ENCODE measurements at regions not wholly inside any gene's neighbourhood (a gene's known extent, or its start where the extent isn't known, plus 50 kb on each side); places are given as distances from the start of the nearest gene placed in this dataset.

DNA sequence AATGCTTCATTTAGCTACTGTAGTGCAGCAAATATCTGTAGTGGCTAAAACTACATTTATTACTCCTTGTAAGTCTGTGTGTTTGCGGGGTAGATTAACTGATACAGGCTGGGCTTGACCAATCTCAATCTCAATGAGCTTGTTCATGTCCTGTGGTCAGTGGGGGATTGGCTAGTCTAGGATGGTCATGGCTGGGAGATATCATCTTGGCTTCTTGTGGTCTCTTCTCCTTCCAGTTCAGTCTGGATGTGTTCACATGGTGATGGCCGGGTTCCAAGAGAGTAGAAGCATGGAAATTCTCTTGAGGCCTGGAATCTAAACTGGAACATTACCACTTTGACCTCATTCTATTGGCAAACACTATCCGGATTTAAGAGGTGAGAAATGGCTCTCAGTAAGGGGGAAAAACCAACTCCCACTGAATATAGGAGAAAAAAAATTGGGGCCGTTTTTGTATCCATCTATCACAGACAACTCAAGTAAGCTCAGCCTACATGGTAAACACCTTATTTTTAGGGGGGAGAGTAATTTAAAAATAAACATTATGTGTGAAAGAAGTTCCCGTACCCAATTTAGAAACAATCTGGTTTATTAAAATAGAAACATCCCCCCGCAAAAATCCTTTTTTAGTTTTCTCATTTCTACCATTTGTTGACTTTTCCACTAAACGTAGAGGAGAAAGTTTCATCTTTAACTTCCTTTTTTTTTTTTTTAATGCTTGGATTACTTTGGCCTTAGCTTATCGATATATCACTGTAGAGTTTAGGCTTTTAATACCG lies 284.9 kb upstream of the TBC1D5 start:
- DNase-seq: no peak

DNA sequence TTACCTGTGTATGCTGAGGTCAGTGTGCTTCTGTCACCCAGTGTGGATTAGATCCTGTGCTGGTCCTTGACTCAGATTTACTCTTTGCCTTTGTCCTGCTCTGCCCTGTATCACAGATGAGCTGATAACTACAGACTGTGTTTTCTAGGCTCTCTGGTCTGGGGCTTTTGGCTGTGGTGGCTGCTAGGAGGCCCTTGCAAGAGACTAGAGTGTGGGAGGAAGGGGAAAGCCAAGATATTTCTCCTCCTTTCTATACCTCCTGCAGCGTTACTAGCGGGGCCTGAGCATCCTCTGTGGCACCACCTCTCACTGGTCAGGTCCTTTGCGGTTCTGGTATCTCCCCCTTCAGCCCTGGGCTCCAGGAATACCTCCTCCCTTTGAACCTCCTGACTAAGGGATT lies 282.3 kb upstream of the TBC1D5 start:
- no peak for DNase-seq

DNA sequence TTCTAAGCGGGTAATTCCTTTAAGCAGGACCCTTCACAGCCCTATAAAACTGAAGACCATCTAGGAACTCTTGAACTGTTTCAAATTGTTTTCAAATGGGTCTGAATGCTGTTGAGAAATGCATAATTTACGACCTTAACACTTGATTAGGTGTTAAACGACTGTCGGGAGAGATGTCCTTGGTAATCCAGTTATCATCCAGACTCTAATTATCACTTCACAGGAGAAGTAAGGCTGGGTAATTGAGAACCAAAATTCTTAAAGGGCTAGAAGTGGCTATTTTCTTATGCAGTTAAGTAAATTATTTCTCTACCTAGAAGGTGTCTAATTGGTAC lies 276.7 kb upstream of the TBC1D5 start:
- DNase-seq: no peak

DNA sequence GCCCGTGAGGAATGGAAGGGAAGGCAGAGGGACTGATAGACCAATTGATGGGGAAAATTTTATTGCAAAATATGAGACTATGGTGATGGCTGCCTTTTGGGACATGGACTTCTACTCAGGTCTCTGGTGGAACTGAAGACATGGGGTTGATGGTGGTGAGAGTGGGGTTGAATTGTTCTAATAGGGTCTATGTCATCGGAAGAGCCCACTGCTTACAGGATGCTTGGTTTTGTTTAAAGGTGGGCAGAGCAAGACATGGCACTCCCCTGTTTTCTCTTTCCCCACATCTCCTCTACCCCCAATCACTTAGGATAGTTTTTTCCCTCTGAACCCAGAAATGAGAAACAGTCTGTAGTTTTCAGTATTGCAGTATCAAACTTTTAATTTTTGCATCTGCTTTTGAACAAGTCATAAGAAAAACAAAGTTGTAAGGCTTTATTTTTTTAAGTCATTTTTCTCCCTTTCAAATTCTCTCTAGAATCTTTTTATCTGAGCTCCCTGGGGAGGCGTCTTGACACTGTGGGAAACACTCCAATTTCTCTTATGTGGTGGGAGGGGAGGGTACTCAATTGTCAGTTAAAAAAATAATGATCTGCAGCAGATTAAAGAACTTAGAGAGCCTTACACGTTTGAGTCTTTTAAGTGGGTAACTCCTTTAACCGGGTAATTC lies 276.2 kb upstream of the TBC1D5 start:
- DNase-seq: no peak

- DNase-seq: no peak
Measured at GRCh38 chr3:18016366-18016765, 273.9 kb upstream of the TBC1D5 start.

DNA sequence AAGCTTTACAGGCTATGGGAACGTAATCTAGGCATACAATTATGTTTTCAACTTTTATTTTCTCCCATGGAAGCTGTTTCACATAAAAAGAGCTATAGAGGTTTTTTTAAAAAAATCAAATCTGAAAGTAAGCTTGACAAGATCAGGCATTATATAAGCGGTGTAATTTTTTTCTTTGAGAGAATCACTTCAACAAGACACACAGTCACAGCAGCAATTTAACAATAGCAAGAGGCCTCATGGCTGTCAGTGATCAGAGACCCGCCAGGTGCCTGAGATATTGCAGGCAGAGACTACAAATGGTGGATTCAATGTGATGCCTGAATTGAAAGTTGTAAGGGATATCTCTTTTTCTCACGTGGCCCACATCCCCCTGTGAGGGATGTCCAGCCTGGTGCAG lies 270.5 kb upstream of the TBC1D5 start:
- DNase-seq: no peak

- DNase-seq: no peak
Measured at GRCh38 chr3:18012436-18012835, 270.0 kb upstream of the TBC1D5 start.

DNA sequence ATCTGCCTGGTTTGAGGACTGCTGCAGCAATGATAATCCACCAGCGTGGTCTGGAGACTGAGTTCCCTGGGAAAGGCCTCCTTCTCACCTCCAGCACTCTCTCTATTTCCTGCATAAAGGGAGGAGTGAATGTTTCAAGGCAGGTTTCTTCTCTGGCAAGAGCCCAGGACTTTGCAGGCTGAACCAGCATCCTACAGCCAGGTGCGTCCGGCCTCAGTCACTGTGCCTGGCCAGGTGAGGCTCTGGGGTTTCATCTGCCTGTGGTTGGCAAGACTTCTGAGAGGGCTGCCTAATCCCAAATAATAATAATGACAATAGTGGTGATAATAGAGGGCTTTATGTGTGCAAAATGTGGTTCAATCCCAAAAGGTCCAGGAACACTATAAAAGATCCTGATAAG lies 269.0 kb upstream of the TBC1D5 start:
- no peak for DNase-seq

DNA sequence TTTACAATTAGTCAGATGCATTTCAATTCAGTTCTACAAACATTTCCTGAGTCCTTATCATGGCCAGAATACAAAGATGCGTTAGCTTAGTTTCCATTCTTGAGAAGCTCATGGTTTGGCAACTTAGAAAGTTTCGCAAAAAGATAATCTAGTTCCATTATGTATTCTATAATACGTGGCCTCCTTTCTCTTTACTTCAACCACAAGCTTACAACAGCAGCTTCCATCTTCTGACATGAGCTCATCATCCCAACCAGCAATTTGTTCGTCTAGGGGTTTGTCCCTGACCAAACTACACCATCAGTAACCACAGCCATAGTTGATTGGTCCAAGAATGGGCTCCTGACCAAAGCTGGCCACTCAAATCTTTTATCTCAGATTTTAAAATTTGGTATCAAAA lies 267.6 kb upstream of the TBC1D5 start:
- DNase-seq: no peak

GRCh38 chr3:18008706-18009368 lies 266.4 kb upstream of the TBC1D5 start:
- no peak for DNase-seq

GRCh38 chr3:18007980-18008379 lies 265.5 kb upstream of the TBC1D5 start:
- DNase-seq: no peak

DNA sequence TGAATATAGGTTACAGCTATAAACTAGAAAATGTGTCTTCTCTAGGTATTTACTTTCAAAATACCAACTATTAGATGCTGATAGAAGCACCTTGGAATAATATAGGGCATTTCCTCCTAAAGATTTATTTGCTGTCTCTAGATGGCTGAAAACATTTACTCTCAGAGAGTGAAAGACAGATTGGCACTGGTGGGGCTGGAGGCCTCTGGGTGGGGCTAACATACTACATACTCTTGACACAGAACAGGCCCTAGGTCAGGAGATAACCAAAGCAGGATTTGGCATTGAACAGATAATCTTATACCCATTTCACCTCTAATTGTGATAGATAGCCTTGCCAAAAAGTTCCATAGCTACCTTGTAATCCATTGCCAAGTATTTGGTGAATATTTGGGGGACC lies 253.3 kb upstream of the TBC1D5 start:
- no peak for DNase-seq

- DNase-seq: no peak
Measured at GRCh38 chr3:17994167-17994566, 251.7 kb upstream of the TBC1D5 start.

DNA sequence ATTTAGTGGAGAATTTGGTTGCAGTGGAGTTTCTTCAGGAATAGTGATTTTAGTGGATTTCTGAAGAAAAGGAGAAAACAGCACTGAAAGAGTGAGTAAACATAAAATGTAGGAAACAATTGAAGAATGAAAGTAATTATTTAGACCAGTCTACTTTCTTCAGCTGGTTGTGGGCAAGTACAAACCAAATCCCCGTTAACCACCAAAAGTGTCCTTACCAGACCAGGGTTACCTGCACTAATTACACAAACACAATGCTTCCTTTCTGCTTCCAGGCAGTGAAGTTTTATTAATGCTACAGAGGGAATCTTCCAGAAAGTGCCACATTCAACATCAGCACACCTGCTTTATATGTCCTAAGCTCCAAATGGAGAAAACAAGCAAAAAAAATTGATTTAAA lies 248.0 kb upstream of the TBC1D5 start:
- DNase-seq: no peak

GRCh38 chr3:17986348-17986816 lies 244.0 kb upstream of the TBC1D5 start:
- no peak for DNase-seq

DNA sequence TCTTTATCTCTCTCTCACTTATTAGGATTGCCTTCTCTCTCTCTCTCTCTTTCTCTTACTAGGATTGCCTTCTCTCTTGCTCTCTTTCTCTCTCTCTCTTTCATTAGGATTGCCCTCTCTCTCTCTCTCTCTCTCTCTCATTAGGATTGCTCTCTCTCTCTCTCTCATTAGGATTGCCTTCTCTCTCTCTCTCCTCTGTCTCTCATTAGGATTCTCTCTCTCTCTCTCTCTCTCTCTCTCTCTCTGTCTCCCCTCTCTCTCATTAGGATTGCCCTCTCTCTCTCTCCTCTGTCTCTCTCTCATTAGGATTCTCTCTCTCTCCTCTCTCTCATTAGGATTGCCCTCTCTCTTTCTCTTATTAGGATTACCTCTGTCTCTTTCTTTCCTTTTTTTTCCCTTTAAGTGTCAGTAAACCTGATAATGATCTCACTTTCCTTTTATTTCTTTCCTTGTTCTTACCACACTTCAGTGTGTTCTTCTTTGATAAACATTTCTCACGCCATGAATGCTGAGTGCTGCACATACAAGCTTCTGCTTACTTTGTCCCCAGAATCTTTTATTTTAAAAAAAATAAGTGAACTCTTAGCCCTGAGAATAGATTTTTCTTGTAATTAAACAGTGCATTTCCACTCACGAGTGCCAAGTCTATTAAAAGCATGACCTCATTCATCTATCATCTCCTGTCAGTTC lies 243.4 kb upstream of the TBC1D5 start:
- DNase-seq: no peak

GRCh38 chr3:17983106-17983505 lies 240.7 kb upstream of the TBC1D5 start:
- DNase-seq: no peak

GRCh38 chr3:17982211-17982880 lies 239.9 kb upstream of the TBC1D5 start:
- no peak for DNase-seq

GRCh38 chr3:17980863-17981262 lies 238.4 kb upstream of the TBC1D5 start:
- DNase-seq: no peak

DNA sequence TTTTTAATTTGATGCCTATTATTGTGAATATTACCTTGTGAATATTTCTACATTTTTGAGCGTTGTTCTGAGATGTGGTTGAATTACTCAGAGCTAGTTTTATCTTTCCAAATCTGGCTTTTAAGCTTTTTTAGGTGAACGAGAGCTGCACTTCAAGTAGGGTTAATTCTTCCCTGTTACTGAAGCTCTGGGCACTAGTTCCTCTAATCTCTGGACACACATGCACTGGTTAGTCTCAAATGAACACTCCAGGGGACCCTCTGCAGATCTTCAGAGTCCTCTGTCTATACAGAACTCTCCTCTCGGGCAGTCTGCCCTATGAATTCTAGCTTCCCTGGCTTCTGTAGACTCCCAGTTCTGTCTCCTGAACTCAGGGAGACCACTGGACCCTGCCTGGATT lies 237.5 kb upstream of the TBC1D5 start:
- DNase-seq: no peak

DNA sequence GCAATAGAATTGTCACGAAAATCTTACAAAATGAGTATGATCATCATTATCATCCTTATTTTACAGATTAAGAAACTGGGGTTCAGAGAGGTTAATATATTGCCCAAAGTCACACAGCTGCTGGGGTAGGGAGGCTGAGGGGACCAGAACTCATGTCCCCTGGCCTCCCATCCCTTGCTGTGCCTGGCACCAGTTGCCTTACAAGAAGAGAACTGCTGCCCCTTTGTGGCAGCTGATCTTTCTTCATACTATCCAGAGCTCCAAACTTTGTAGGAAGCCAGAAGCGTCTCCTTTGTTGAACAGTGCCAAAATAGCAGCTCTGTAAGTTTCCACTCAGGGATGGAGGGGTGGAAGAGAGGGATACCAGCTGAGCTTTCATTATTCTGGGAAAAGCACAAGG lies 236.8 kb upstream of the TBC1D5 start:
- no peak for DNase-seq

- DNase-seq: no peak
Measured at GRCh38 chr3:17974206-17974841, 231.9 kb upstream of the TBC1D5 start.

Data from CD4-positive, alpha-beta T cell treated with Interferon alpha-2 for 1 hour (primary cell).